Gastroesophageal sphincter (tissue), 4 donors: ENCODE measurements at regions not wholly inside any gene's neighbourhood (a gene's known extent, or its start where the extent isn't known, plus 50 kb on each side); places are given as distances from the start of the nearest gene placed in this dataset.

ENCODE experiments used
- ATAC-seq: fragments of 150-250 bp; one replicate; pipeline ENCODE4 v1.9.1; 2016; ENCODE audit warnings: mild to moderate bottlenecking, moderate library complexity
- H3K27ac ChIP-seq, 4 donors: fragments of 200-600 bp; sonication (generic) in 3 of 4; 1 replicate in 3 of 4; 2 replicates in 1 of 4; pipeline ENCODE4 v1.5.1; 2016 to 2019
- H3K27me3 ChIP-seq: fragments of 200-600 bp; sonication (generic); one replicate; pipeline ENCODE4 v1.5.1; 2019
- H3K36me3 ChIP-seq, 2 donors: fragments of 200-600 bp; sonication (generic); one replicate each; pipeline ENCODE4 v1.5.1; 2019; ENCODE audit warnings: control low read depth in 1 of 2
- H3K4me1 ChIP-seq, 3 donors: fragments of 200-600 bp; sonication (generic); 1 replicate in 2 of 3; 2 replicates in 1 of 3; pipeline ENCODE4 v1.5.1; 2016 to 2019; ENCODE audit warnings: control low read depth in 2 of 3
- H3K4me3 ChIP-seq, 2 donors: fragments of 200-600 bp; sonication (generic); one replicate each; pipeline ENCODE4 v1.5.1; 2019; ENCODE audit warnings: mild to moderate bottlenecking in 1 of 2, moderate library complexity in 1 of 2
- H3K9me3 ChIP-seq, 3 donors: fragments of 200-600 bp; sonication (generic); one replicate each; pipeline ENCODE4 v1.5.1; 2017 to 2019; ENCODE audit warnings: control low read depth in 2 of 3
- CTCF ChIP-seq, 4 experiments: fragments of 200-600 bp in 2 of 4; fragments of 450-650 bp in 2 of 4; sonication (generic) in 1 of 4; IDR thresholded peaks; one replicate each; pipeline ENCODE4 v1.5.1; 2017 to 2019; ENCODE audit warnings: antibody characterized with exemption in 4 of 4, mild to moderate bottlenecking in 2 of 4, moderate library complexity in 2 of 4
- EP300 ChIP-seq: sonication (generic); formaldehyde crosslinking; IDR thresholded peaks from one replicate; pipeline ENCODE4 v1.6.1; 2017; ENCODE audit warnings: antibody characterized with exemption, mild to moderate bottlenecking
- POLR2A ChIP-seq, 2 donors: fragments of 450-650 bp; IDR thresholded peaks; one replicate each; pipeline ENCODE4 v1.6.1; 2017; ENCODE audit warnings: antibody characterized with exemption in 2 of 2, mild to moderate bottlenecking in 2 of 2, moderate library complexity in 1 of 2
- POLR2AphosphoS5 ChIP-seq: sonication (generic); formaldehyde crosslinking; IDR thresholded peaks from one replicate; pipeline ENCODE4 v1.6.1; 2017; ENCODE audit warnings: antibody characterized with exemption
- WGBS, 2 donors: methylation state at CpG; one replicate each; pipeline ENCODE4 v1.1.5; 2018; ENCODE audit warnings: low coverage in 1 of 2; 5-methylcytosine and 5-hydroxymethylcytosine counted together

GRCh38 chr5:103896593-103896992, 334.0 kb upstream of the NUDT12 start:
- no peak for TF ChIP-seq POLR2A (IDR thresholded peaks at IDR 0.05)
- TF ChIP-seq POLR2AphosphoS5, result no peak
- no peak for TF ChIP-seq EP300
- TF ChIP-seq CTCF (IDR thresholded peaks at IDR 0.05), result no peak
- Histone ChIP-seq H3K36me3 (no peaks in the 10 kb centered on the region), H3K27ac (no peak overlapping the region), H3K4me3 (no peak overlapping the region), H3K4me1 (no peaks in the 10 kb centered on the region), H3K9me3 (no peaks in the 10 kb centered on the region), H3K27me3 (no peaks in the 10 kb centered on the region)
- WGBS, 2 donors, result 85 to 89% methylated on average over 3 of the region's 3 CpGs
- ATAC-seq, result no peak

- Histone ChIP-seq H3K27me3 (no peaks in the 10 kb centered on the region), H3K36me3 (no peaks in the 10 kb centered on the region), H3K9me3 (no peaks in the 10 kb centered on the region), H3K27ac (no peak overlapping the region), H3K4me3 (no peak overlapping the region), H3K4me1 (no peaks in the 10 kb centered on the region)
- no peak for TF ChIP-seq EP300
- ATAC-seq, result no peak
- WGBS, 2 donors, result 96 to 100% methylated on average over 2 of the region's 2 CpGs
These were observed 333.1 kb upstream of the NUDT12 start for GRCh38 chr5:103895738-103896137.

GRCh38 chr5:103894882-103895281, 332.3 kb upstream of the NUDT12 start:
- no peaks in the 10 kb centered on the region for H3K9me3 ChIP-seq
- no peak overlapping the region for H3K4me3 ChIP-seq
- H3K27me3 ChIP-seq, result no peaks in the 10 kb centered on the region
- H3K36me3 ChIP-seq, result no peaks in the 10 kb centered on the region
- TF ChIP-seq EP300, result no peak
- no peak for TF ChIP-seq POLR2AphosphoS5
- TF ChIP-seq POLR2A (IDR thresholded peaks at IDR 0.05), result no peak
- no peak for TF ChIP-seq CTCF (IDR thresholded peaks at IDR 0.05)
- no peaks in the 10 kb centered on the region for H3K4me1 ChIP-seq
- no peak for ATAC-seq
- no peak overlapping the region for H3K27ac ChIP-seq

- no peaks in the 10 kb centered on the region for H3K9me3 ChIP-seq
- WGBS, 2 donors, result 45 to 73% methylated on average over 2 of the region's 2 CpGs
- H3K4me3 ChIP-seq, result no peak overlapping the region
- no peaks in the 10 kb centered on the region for H3K36me3 ChIP-seq
- ATAC-seq, result no peak
- no peak for TF ChIP-seq POLR2AphosphoS5
- no peak for TF ChIP-seq CTCF (IDR thresholded peaks at IDR 0.05)
- TF ChIP-seq EP300, result no peak
- no peak for TF ChIP-seq POLR2A (IDR thresholded peaks at IDR 0.05)
- H3K4me1 ChIP-seq, result no peaks in the 10 kb centered on the region
- H3K27me3 ChIP-seq, result no peaks in the 10 kb centered on the region
- no peak overlapping the region for H3K27ac ChIP-seq
These were observed 328.6 kb upstream of the NUDT12 start for GRCh38 chr5:103891151-103891550.

- no peak for ATAC-seq
- no peak overlapping the region for H3K27ac ChIP-seq
- H3K9me3 ChIP-seq, result no peaks in the 10 kb centered on the region
- no peak overlapping the region for H3K4me3 ChIP-seq
- TF ChIP-seq CTCF (IDR thresholded peaks at IDR 0.05), result no peak
- no peak for TF ChIP-seq POLR2AphosphoS5
- H3K27me3 ChIP-seq, result no peaks in the 10 kb centered on the region
- no peaks in the 10 kb centered on the region for H3K36me3 ChIP-seq
- no peaks in the 10 kb centered on the region for H3K4me1 ChIP-seq
- 67 to 70% methylated on average over 1 of the region's 1 CpG for WGBS, 2 donors
These were observed 327.7 kb upstream of the NUDT12 start for GRCh38 chr5:103890313-103890712.
